ENCODE measurements at regions not wholly inside any gene's neighbourhood (a gene's known extent, or its start where the extent isn't known, plus 50 kb on each side); places are given as distances from the start of the nearest gene placed in this dataset.

DNA sequence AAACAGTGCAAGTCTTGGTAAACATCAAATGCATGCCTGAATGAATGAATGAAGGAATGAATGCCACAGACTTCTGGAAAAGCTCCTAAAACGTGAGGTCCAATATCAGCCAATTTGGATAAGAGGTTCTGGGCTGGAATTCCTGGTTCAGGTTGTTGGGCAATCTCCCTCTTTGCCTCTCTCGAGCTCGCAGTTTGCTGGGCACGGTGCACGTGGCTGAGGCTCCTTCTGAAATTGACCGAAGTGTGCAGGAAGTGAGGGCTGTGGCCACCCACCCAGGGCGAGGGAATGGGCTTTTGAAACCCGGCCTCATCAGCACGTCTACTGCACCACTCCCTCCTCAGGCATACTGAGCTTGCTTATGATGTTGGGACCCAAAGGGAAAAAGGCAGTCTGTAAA lies 288.8 kb upstream of the HS6ST1 start:
- no peak overlapping the region for H3K27ac ChIP-seq (ENCODE audit: insufficient read depth, low read length)
- H3K27me3 ChIP-seq (ENCODE audit: control insufficient read depth, insufficient read depth, low read length) = no peaks in the 10 kb centered on the region
- no peaks in the 10 kb centered on the region for H3K4me1 ChIP-seq (ENCODE audit: control insufficient read depth, extremely low read depth, insufficient read depth, low read length)
- H3K4me3 ChIP-seq (replicated peaks in 1 of 4; ENCODE audit: control extremely low read depth in 1 of 4, insufficient read depth in 1 of 4, low read depth in 3 of 4, low read length in 4 of 4) = no peak overlapping the region
- H2AFZ ChIP-seq (ENCODE audit: low read length) = no peak overlapping the region
- no peaks in the 10 kb centered on the region for H3K36me3 ChIP-seq (ENCODE audit: control insufficient read depth, insufficient read depth, low read length)
- H3K9ac ChIP-seq (ENCODE audit: insufficient read depth, low read length) = no peak overlapping the region
- no peak overlapping the region for H3K4me2 ChIP-seq (ENCODE audit: extremely low read depth, insufficient read depth, low read length)
- no peaks in the 10 kb centered on the region for H3K9me3 ChIP-seq (ENCODE audit: control insufficient read depth, insufficient read depth, low read depth, low read length)
- no peaks in the 10 kb centered on the region for H3K79me2 ChIP-seq (ENCODE audit: control insufficient read depth, insufficient read depth, low read length)
- DNase-seq (ENCODE audit: low read depth in 2 of 2) = no peak
- H4K20me1 ChIP-seq (ENCODE audit: control insufficient read depth, extremely low read depth, insufficient read depth, low read length) = no peaks in the 10 kb centered on the region
- TF ChIP-seq, protein P1, sequence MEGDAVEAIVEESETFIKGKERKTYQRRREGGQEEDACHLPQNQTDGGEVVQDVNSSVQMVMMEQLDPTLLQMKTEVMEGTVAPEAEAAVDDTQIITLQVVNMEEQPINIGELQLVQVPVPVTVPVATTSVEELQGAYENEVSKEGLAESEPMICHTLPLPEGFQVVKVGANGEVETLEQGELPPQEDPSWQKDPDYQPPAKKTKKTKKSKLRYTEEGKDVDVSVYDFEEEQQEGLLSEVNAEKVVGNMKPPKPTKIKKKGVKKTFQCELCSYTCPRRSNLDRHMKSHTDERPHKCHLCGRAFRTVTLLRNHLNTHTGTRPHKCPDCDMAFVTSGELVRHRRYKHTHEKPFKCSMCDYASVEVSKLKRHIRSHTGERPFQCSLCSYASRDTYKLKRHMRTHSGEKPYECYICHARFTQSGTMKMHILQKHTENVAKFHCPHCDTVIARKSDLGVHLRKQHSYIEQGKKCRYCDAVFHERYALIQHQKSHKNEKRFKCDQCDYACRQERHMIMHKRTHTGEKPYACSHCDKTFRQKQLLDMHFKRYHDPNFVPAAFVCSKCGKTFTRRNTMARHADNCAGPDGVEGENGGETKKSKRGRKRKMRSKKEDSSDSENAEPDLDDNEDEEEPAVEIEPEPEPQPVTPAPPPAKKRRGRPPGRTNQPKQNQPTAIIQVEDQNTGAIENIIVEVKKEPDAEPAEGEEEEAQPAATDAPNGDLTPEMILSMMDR (conservative IDR thresholded peaks at IDR 0.05 in 1 of 2, IDR thresholded peaks at IDR 0.05 in 1 of 2; ENCODE audit: low read depth in 1 of 2, low read length in 2 of 2) = no peak
- TF ChIP-seq EZH2 (IDR thresholded peaks at IDR 0.05; ENCODE audit: low read length, missing control alignments) = no peak

- Histone ChIP-seq H3K79me2 (ENCODE audit: control insufficient read depth, insufficient read depth, low read length) (no peaks in the 10 kb centered on the region), H3K36me3 (ENCODE audit: control insufficient read depth, insufficient read depth, low read length) (no peaks in the 10 kb centered on the region), H3K27ac (ENCODE audit: insufficient read depth, low read length) (no peak overlapping the region), H3K4me1 (ENCODE audit: control insufficient read depth, extremely low read depth, insufficient read depth, low read length) (no peaks in the 10 kb centered on the region), H3K9me3 (ENCODE audit: control insufficient read depth, insufficient read depth, low read depth, low read length) (no peaks in the 10 kb centered on the region), H4K20me1 (ENCODE audit: control insufficient read depth, extremely low read depth, insufficient read depth, low read length) (no peaks in the 10 kb centered on the region), H3K4me3 (replicated peaks in 1 of 4; ENCODE audit: control extremely low read depth in 1 of 4, insufficient read depth in 1 of 4, low read depth in 3 of 4, low read length in 4 of 4) (peak overlapping the region in 1 of 4 experiments; percentile 14), H2AFZ (ENCODE audit: low read length) (peak overlapping the region; percentile 52), H3K27me3 (ENCODE audit: control insufficient read depth, insufficient read depth, low read length) (no peaks in the 10 kb centered on the region), H3K4me2 (ENCODE audit: extremely low read depth, insufficient read depth, low read length) (peak overlapping the region; percentile 35), H3K9ac (ENCODE audit: insufficient read depth, low read length) (no peak overlapping the region)
- no peak for TF ChIP-seq EZH2 (IDR thresholded peaks at IDR 0.05; ENCODE audit: low read length, missing control alignments)
- TF ChIP-seq, protein P1 (conservative IDR thresholded peaks at IDR 0.05 in 1 of 2, IDR thresholded peaks at IDR 0.05 in 1 of 2; ENCODE audit: low read depth in 1 of 2, low read length in 2 of 2) = no peak
- DNase-seq (ENCODE audit: low read depth in 2 of 2) = no peak
Measured at GRCh38 chr2:128607911-128608506, 289.3 kb upstream of the HS6ST1 start.

GRCh38 chr2:128608921-128609880 lies 290.5 kb upstream of the HS6ST1 start:
- Histone ChIP-seq H3K4me1 (ENCODE audit: control insufficient read depth, extremely low read depth, insufficient read depth, low read length) (no peaks in the 10 kb centered on the region), H2AFZ (ENCODE audit: low read length) (no peak overlapping the region), H3K27me3 (ENCODE audit: control insufficient read depth, insufficient read depth, low read length) (no peaks in the 10 kb centered on the region), H3K9me3 (ENCODE audit: control insufficient read depth, insufficient read depth, low read depth, low read length) (no peaks in the 10 kb centered on the region), H3K4me3 (replicated peaks in 1 of 4; ENCODE audit: control extremely low read depth in 1 of 4, insufficient read depth in 1 of 4, low read depth in 3 of 4, low read length in 4 of 4) (no peak overlapping the region), H4K20me1 (ENCODE audit: control insufficient read depth, extremely low read depth, insufficient read depth, low read length) (no peaks in the 10 kb centered on the region), H3K27ac (ENCODE audit: insufficient read depth, low read length) (no peak overlapping the region), H3K79me2 (ENCODE audit: control insufficient read depth, insufficient read depth, low read length) (no peaks in the 10 kb centered on the region), H3K4me2 (ENCODE audit: extremely low read depth, insufficient read depth, low read length) (no peak overlapping the region), H3K36me3 (ENCODE audit: control insufficient read depth, insufficient read depth, low read length) (no peaks in the 10 kb centered on the region), H3K9ac (ENCODE audit: insufficient read depth, low read length) (no peak overlapping the region)
- DNase-seq (ENCODE audit: low read depth in 2 of 2) = no peak
- TF ChIP-seq, protein P1 (conservative IDR thresholded peaks at IDR 0.05 in 1 of 2, IDR thresholded peaks at IDR 0.05 in 1 of 2; ENCODE audit: low read depth in 1 of 2, low read length in 2 of 2) = no peak
- TF ChIP-seq EZH2 (IDR thresholded peaks at IDR 0.05; ENCODE audit: low read length, missing control alignments) = no peak
